ENCODE measurements at regions not wholly inside any gene's neighbourhood (a gene's known extent, or its start where the extent isn't known, plus 50 kb on each side); places are given as distances from the start of the nearest gene placed in this dataset.

DNA sequence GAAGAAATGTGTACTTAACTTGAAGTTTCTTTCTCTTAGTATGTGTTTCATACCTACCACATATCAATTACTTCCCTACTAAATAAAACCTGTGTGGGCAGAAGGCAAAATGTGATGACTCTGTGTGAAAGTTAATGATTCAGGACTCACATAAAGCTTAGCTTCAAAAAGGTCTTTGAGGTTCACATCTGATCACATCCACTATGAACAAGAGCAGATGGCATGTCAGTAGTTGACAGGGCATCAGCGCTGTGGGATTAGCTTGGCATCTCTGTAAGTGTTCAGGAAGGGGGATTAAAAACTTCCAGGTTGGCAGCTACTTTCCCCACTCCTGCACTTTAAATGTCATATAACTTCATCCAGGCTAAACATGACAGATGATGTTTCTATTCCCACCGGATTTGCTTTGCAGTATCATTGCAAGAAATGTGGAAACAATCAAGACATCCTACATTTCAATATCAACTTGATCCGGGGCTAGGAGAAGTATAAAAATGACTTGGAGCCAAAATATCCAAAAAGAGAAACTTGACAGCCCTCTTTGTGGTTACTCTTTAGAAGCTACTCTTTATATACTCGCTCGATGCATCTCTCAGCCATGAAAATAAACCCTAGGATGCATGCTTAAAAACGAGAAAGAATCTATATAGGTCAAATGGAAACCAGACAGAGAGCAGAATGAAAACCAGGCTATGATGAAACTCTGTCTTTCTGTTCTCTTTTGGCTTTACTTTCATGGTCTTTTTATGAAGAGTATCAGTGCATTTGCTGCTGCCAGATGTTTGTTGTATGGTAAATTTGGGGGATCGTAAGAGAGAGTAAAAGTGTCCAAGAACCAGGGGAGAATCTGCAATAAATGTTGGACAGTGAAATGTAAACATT, 273.1 kb upstream of the ALCAM start:
- TF ChIP-seq POLR2A (IDR thresholded peaks at IDR 0.05; ENCODE audit: control extremely low read depth in 1 of 2, low read depth in 2 of 2, low read length in 2 of 2) (no peak), EZH2 (IDR thresholded peaks at IDR 0.05; ENCODE audit: low read depth, low read length, severe bottlenecking) (no peak), RFX5 (IDR thresholded peaks at IDR 0.05; ENCODE audit: borderline replicate concordance, low read depth, low read length) (no peak)
- TF ChIP-seq, protein P1, sequence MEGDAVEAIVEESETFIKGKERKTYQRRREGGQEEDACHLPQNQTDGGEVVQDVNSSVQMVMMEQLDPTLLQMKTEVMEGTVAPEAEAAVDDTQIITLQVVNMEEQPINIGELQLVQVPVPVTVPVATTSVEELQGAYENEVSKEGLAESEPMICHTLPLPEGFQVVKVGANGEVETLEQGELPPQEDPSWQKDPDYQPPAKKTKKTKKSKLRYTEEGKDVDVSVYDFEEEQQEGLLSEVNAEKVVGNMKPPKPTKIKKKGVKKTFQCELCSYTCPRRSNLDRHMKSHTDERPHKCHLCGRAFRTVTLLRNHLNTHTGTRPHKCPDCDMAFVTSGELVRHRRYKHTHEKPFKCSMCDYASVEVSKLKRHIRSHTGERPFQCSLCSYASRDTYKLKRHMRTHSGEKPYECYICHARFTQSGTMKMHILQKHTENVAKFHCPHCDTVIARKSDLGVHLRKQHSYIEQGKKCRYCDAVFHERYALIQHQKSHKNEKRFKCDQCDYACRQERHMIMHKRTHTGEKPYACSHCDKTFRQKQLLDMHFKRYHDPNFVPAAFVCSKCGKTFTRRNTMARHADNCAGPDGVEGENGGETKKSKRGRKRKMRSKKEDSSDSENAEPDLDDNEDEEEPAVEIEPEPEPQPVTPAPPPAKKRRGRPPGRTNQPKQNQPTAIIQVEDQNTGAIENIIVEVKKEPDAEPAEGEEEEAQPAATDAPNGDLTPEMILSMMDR (IDR thresholded peaks at IDR 0.05; ENCODE audit: control extremely low read depth in 1 of 3, insufficient read depth in 1 of 3, low read depth in 1 of 3, low read length in 3 of 3): no peak
